ENCODE measurements at regions not wholly inside any gene's neighbourhood (a gene's known extent, or its start where the extent isn't known, plus 50 kb on each side); places are given as distances from the start of the nearest gene placed in this dataset.

- POLR2A ChIA-PET, result no interaction called here
- Histone ChIP-seq H3K27ac (ENCODE audit: low read length) (no peak overlapping the region), H3K27me3 (ENCODE audit: control insufficient read depth, insufficient read depth, low read length) (no peaks in the 10 kb centered on the region; the same call in 1 of the 2 replicates), H3K9me3 (ENCODE audit: control insufficient read depth, insufficient read depth, low read depth, low read length) (no peaks in the 10 kb centered on the region), H3K36me3 (ENCODE audit: control insufficient read depth, insufficient read depth, low read length) (no peaks in the 10 kb centered on the region), H3K4me3 (ENCODE audit: low read depth in 2 of 2, low read length in 2 of 2) (no peak overlapping the region), H3K4me1 (ENCODE audit: control insufficient read depth, insufficient read depth, low read length) (no peaks in the 10 kb centered on the region)
- peak; percentile 27 for DNase-seq (ENCODE audit: low read depth, low spot score)
- CTCF ChIA-PET, result interaction anchor here (0.6 kb wide), 1 partner anchor 794 kb away, joined by 6 read pairs; no protein-coding TSS in a partner anchor
- ATAC-seq, result peak; percentile 86
- intact Hi-C loops (cut with micrococcal nuclease; ENCODE audit: unreplicated experiment), result loop anchor here (5.0 kb wide), 1 partner anchor 793 kb away; no protein-coding TSS in a partner anchor
- in situ Hi-C loops (cut with HindIII; ENCODE audit: low pct_unique_long_range_greater_than_20kb, low sequenced_read_pairs), result no loop called here
- no TSS peak for BruUV-seq (replicated peaks)
- no peak for TF ChIP-seq SIN3A (IDR thresholded peaks at IDR 0.05; ENCODE audit: borderline replicate concordance, insufficient read depth, low read depth, low read length)
- TF ChIP-seq CTCF (IDR thresholded peaks at IDR 0.05), result peak; percentile 93
Observed at GRCh38 chr11:15819679-15820286, 536.6 kb downstream of the SOX6 start.

DNA sequence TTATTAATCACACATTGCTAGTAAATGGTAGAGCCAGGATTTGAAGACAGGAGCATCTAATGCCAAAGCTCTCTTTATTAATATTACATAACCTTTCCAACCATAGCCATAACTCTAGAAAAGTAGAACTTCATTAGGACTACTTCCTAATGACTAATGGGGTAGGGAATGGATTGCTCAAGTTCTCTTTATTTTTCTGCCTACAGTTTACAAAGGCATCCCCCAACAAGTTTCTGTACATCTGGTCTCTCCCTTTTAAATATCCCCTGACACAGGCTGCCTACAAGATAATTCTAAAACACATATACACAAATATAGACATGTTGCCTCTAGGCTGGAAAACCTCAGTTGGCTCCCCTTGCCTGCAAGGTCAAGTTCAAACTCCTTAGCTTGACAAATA is 534.9 kb downstream of the SOX6 start:
- CTCF ChIA-PET, result no interaction called here

More for the DNA sequence above, 534.9 kb downstream of the SOX6 start:
- BruUV-seq (replicated peaks), result no TSS peak
- no peak overlapping the region for H3K4me3 ChIP-seq (ENCODE audit: low read depth in 2 of 2, low read length in 2 of 2)
- ATAC-seq (no peak), DNase-seq (ENCODE audit: low read depth, low spot score) (no peak)
- H3K27me3 ChIP-seq (ENCODE audit: control insufficient read depth, insufficient read depth, low read length), result no peaks in the 10 kb centered on the region; the same call in 1 of the 2 replicates
- no peak overlapping the region for H3K27ac ChIP-seq (ENCODE audit: low read length)
- in situ Hi-C loops (cut with HindIII; ENCODE audit: low pct_unique_long_range_greater_than_20kb, low sequenced_read_pairs), result no loop called here
- TF ChIP-seq POLR2AphosphoS5 (IDR thresholded peaks at IDR 0.05; ENCODE audit: low read depth, low read length) (no peak), CTCF (IDR thresholded peaks at IDR 0.05) (no peak), TCF7L2 (IDR thresholded peaks at IDR 0.05; ENCODE audit: low read depth, low read length) (no peak), SIN3A (IDR thresholded peaks at IDR 0.05; ENCODE audit: borderline replicate concordance, insufficient read depth, low read depth, low read length) (no peak)
- TF ChIP-seq, protein P1, sequence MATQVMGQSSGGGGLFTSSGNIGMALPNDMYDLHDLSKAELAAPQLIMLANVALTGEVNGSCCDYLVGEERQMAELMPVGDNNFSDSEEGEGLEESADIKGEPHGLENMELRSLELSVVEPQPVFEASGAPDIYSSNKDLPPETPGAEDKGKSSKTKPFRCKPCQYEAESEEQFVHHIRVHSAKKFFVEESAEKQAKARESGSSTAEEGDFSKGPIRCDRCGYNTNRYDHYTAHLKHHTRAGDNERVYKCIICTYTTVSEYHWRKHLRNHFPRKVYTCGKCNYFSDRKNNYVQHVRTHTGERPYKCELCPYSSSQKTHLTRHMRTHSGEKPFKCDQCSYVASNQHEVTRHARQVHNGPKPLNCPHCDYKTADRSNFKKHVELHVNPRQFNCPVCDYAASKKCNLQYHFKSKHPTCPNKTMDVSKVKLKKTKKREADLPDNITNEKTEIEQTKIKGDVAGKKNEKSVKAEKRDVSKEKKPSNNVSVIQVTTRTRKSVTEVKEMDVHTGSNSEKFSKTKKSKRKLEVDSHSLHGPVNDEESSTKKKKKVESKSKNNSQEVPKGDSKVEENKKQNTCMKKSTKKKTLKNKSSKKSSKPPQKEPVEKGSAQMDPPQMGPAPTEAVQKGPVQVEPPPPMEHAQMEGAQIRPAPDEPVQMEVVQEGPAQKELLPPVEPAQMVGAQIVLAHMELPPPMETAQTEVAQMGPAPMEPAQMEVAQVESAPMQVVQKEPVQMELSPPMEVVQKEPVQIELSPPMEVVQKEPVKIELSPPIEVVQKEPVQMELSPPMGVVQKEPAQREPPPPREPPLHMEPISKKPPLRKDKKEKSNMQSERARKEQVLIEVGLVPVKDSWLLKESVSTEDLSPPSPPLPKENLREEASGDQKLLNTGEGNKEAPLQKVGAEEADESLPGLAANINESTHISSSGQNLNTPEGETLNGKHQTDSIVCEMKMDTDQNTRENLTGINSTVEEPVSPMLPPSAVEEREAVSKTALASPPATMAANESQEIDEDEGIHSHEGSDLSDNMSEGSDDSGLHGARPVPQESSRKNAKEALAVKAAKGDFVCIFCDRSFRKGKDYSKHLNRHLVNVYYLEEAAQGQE (IDR thresholded peaks at IDR 0.05; ENCODE audit: insufficient read depth in 1 of 2, low read depth in 2 of 2, low read length in 1 of 2), result no peak
- no peaks in the 10 kb centered on the region for H3K9me3 ChIP-seq (ENCODE audit: control insufficient read depth, insufficient read depth, low read depth, low read length)
- no peaks in the 10 kb centered on the region for H3K36me3 ChIP-seq (ENCODE audit: control insufficient read depth, insufficient read depth, low read length)
- intact Hi-C loops (cut with micrococcal nuclease; ENCODE audit: unreplicated experiment), result loop anchor here (5.0 kb wide), 1 partner anchor 791 kb away; no protein-coding TSS in a partner anchor
- POLR2A ChIA-PET, result no interaction called here
- H3K4me1 ChIP-seq (ENCODE audit: control insufficient read depth, insufficient read depth, low read length), result no peaks in the 10 kb centered on the region

Measured in Panc1 (cell line).